ENCODE measurements at regions not wholly inside any gene's neighbourhood (a gene's known extent, or its start where the extent isn't known, plus 50 kb on each side); places are given as distances from the start of the nearest gene placed in this dataset.

DNA sequence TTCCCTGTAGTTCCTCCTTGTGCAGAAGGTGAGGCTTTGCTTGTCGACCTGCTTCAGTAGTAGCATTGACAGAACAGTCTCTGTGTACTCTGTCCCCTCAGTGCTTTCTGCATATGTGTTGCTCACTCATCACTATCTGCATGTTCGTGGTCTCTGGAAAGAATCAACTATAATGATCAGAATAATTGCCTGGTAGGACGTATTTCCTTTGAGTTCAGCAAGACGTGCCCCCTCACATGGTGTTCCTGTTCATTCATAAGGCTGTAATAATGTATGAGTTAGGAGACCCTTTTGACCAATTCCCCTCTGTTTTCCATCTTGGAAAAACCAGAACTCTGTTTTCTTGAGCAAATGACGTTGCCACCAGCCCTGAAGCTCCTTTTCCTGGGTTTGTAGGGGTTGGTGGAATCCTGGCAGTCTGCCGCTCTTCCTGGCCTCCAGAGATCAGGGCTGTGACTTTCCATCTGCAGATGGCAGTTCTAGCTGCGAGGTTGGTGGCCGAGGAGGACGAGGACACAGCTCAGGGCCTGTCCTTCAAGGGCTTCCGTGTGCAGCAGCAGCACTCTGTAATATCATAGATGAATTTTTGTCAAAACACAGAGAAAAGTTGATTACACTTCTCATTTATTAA lies 61.9 kb downstream of the EXOSC2 start:
- Histone ChIP-seq H3K27ac (no peak overlapping the region), H3K9me3 (no peaks in the 10 kb centered on the region), H3K4me1 (no peaks in the 10 kb centered on the region), H3K36me3 (no peaks in the 10 kb centered on the region), H3K27me3 (no peaks in the 10 kb centered on the region), H3K4me3 (no peak overlapping the region)
- intact Hi-C loops (cut with DNase I), result no loop called here
- no peak for TF ChIP-seq POLR2A (IDR thresholded peaks at IDR 0.05)
- TF ChIP-seq, protein P1, sequence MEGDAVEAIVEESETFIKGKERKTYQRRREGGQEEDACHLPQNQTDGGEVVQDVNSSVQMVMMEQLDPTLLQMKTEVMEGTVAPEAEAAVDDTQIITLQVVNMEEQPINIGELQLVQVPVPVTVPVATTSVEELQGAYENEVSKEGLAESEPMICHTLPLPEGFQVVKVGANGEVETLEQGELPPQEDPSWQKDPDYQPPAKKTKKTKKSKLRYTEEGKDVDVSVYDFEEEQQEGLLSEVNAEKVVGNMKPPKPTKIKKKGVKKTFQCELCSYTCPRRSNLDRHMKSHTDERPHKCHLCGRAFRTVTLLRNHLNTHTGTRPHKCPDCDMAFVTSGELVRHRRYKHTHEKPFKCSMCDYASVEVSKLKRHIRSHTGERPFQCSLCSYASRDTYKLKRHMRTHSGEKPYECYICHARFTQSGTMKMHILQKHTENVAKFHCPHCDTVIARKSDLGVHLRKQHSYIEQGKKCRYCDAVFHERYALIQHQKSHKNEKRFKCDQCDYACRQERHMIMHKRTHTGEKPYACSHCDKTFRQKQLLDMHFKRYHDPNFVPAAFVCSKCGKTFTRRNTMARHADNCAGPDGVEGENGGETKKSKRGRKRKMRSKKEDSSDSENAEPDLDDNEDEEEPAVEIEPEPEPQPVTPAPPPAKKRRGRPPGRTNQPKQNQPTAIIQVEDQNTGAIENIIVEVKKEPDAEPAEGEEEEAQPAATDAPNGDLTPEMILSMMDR (IDR thresholded peaks at IDR 0.05), result no peak
- DNase-seq, result no peak
- ATAC-seq, result peak; percentile 17 to 34 (median 32)
- 37% methylated on average over 7 of the region's 10 CpGs for WGBS (ENCODE audit: insufficient coverage, low coverage, low lambda C conversion rate, missing lambda C conversion rate)

DNA sequence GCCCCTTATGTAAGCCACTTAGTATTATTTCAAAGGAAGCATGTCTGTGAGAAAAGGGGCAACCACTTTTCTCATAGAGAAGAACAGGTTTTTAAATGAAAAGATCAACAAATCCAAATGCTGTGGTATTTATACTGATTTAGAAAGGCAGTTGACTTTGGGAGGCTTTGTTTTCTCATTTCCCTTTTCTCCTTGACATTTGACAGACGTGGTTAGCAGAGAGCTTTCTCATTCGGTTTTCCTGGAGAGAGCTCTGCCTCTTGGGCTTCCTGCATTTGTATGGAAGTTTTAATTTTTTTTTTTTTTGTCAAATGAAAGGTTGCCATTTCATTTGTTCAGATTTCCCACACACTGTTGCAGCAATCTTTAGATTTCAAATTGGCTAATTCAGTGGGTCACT lies 62.5 kb downstream of the EXOSC2 start:
- no peaks in the 10 kb centered on the region for H3K27me3 ChIP-seq
- peak in 3 of 4 donors; percentile 34 to 59 (median 37) for ATAC-seq
- H3K4me3 ChIP-seq, result no peak overlapping the region
- no peak for TF ChIP-seq POLR2A (IDR thresholded peaks at IDR 0.05)
- intact Hi-C loops (cut with DNase I), result no loop called here
- H3K9me3 ChIP-seq, result no peaks in the 10 kb centered on the region
- no peak overlapping the region for H3K27ac ChIP-seq
- no peaks in the 10 kb centered on the region for H3K36me3 ChIP-seq
- DNase-seq, result no peak
- WGBS (ENCODE audit: insufficient coverage, low coverage, low lambda C conversion rate, missing lambda C conversion rate), result 28% methylated on average over 2 of the region's 2 CpGs
- no peaks in the 10 kb centered on the region for H3K4me1 ChIP-seq

DNA sequence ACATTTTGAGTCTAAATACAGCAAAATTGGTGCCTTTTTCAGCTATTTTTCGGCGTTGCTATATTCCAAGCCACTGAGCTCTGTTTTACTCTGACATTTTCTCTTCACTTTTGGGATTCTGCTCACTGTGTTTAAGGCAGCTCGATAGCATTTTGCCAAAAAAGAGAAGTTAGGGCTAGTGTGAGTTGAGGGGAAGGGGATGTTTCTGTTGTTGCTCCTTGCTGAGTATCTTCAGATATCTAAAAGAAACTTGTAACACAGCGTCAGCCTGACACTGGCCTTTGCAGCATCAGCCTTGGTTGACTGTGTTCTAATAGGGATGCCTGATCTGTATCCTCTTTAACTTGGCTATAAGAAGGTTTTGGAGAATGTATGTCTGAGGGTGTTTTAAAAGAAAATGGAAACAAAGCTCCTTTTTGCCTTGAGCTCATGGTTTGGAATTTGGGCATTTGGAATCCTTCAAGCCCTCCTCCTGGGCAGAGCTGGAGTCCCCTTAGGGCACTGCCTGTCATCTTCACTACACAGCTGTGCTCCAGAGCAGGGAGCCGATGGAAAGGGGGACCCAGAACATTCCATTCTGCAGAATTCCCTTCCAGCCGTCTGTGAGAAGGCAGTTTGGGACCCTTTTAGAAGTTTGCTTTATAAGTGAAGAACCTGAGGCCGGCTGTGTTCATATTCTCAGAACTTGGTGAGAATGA lies 63.0 kb downstream of the EXOSC2 start:
- no peak for TF ChIP-seq POLR2A (IDR thresholded peaks at IDR 0.05)
- TF ChIP-seq, protein P1 (IDR thresholded peaks at IDR 0.05), result no peak
- Histone ChIP-seq H3K9me3 (no peaks in the 10 kb centered on the region), H3K4me1 (no peaks in the 10 kb centered on the region), H3K36me3 (no peaks in the 10 kb centered on the region), H3K27ac (no peak overlapping the region), H3K27me3 (no peaks in the 10 kb centered on the region), H3K4me3 (no peak overlapping the region)
- DNase-seq (no peak), ATAC-seq (no peak)
- WGBS (ENCODE audit: insufficient coverage, low coverage, low lambda C conversion rate, missing lambda C conversion rate), result 63% methylated on average over 7 of the region's 7 CpGs
- intact Hi-C loops (cut with DNase I), result no loop called here

DNA sequence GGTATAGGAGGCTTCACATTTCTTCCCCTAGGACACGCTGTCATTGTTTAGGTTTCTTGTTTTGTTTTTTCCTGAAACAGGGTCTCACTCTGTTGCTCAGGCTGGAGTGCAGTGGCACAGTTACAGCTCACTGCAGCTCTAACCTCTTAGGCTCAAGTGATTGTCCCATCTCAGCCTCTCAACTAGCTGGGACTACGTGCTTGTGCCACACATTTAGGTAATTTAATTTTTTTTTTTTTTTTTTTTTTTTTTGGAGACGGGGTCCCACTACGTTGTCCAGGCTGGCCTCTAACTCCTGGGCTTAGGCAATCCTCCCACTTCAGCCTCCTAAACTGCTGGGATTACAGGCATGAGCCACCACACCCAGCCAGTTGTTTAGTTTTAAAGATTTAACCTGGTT lies 66.2 kb downstream of the EXOSC2 start:
- TF ChIP-seq POLR2A (IDR thresholded peaks at IDR 0.05), result no peak
- TF ChIP-seq, protein P1 (IDR thresholded peaks at IDR 0.05), result no peak
- WGBS (ENCODE audit: insufficient coverage, low coverage, low lambda C conversion rate, missing lambda C conversion rate), result 83% methylated on average over 4 of the region's 4 CpGs
- Histone ChIP-seq H3K27ac (no peak overlapping the region), H3K36me3 (no peaks in the 10 kb centered on the region), H3K4me1 (no peaks in the 10 kb centered on the region), H3K4me3 (no peak overlapping the region), H3K9me3 (no peaks in the 10 kb centered on the region), H3K27me3 (no peaks in the 10 kb centered on the region)
- intact Hi-C loops (cut with DNase I), result loop anchor here in 1 of 2 donors (10.0 kb wide), 1 partner anchor 55 kb away; no protein-coding TSS in a partner anchor
- DNase-seq (no peak), ATAC-seq (no peak)

Measured in right lobe of liver (tissue), 6 donors.